ENCODE measurements at regions not wholly inside any gene's neighbourhood (a gene's known extent, or its start where the extent isn't known, plus 50 kb on each side); places are given as distances from the start of the nearest gene placed in this dataset.

- POLR2A ChIA-PET = no interaction called here
- CTCF ChIA-PET = no interaction called here
- Histone ChIP-seq H3K9me3 (replicated peaks; ENCODE audit: control insufficient read depth, insufficient read depth, low read length) (no peaks in the 10 kb centered on the region), H3K27me3 (ENCODE audit: control insufficient read depth in 2 of 2, insufficient read depth in 2 of 2, low read length in 2 of 2) (no peaks in the 10 kb centered on the region), H3K36me3 (ENCODE audit: control insufficient read depth in 2 of 2, extremely low read depth in 1 of 2, insufficient read depth in 2 of 2, low read length in 2 of 2) (no peaks in the 10 kb centered on the region), H3K4me3 (replicated peaks in 1 of 3; ENCODE audit: insufficient read depth in 1 of 3, low read depth in 1 of 3, low read length in 3 of 3) (no peak overlapping the region), H3K9me1 (replicated peaks; ENCODE audit: control insufficient read depth, extremely low read depth, insufficient read depth, low read length) (no peaks in the 10 kb centered on the region), H3K4me1 (ENCODE audit: control insufficient read depth, extremely low read depth, insufficient read depth, low read length) (no peaks in the 10 kb centered on the region), H3K4me2 (ENCODE audit: insufficient read depth, low read length) (no peak overlapping the region), H3K79me2 (ENCODE audit: control insufficient read depth, insufficient read depth, low read length) (no peaks in the 10 kb centered on the region), H4K20me1 (replicated peaks; ENCODE audit: control insufficient read depth, extremely low read depth, insufficient read depth, low read length) (no peaks in the 10 kb centered on the region), H3K9ac (replicated peaks; ENCODE audit: extremely low read depth, insufficient read depth, low read length) (no peak overlapping the region), H3K27ac (ENCODE audit: insufficient read depth, low read depth, low read length) (no peak overlapping the region), H2AFZ (ENCODE audit: low read depth, low read length) (no peak overlapping the region)
- no peak for DNase-seq (ENCODE audit: low read depth, low spot score)
- no peak for TF ChIP-seq EZH2 (IDR thresholded peaks at IDR 0.05; ENCODE audit: borderline replicate concordance, low read depth, low read length, severe bottlenecking)
- TF ChIP-seq CTCF (IDR thresholded peaks at IDR 0.05; ENCODE audit: extremely low read depth in 1 of 2, insufficient read depth in 1 of 2, low read depth in 1 of 2, low read length in 2 of 2) = no peak
- TF ChIP-seq POLR2AphosphoS5 (IDR thresholded peaks at IDR 0.05; ENCODE audit: insufficient read depth, low read depth, low read length) = no peak
- TF ChIP-seq FOS (IDR thresholded peaks at IDR 0.05; ENCODE audit: borderline replicate concordance, insufficient read depth, low read length) = no peak
- no peak for TF ChIP-seq GATA2 (IDR thresholded peaks at IDR 0.05; ENCODE audit: insufficient read depth, insufficient read length, low read depth, low read length)
- TF ChIP-seq JUN (IDR thresholded peaks at IDR 0.05; ENCODE audit: borderline replicate concordance, insufficient read depth, insufficient read length, low read depth) = no peak
- TF ChIP-seq MAX (IDR thresholded peaks at IDR 0.05; ENCODE audit: insufficient read depth, insufficient read length) = no peak
- TF ChIP-seq MYC (IDR thresholded peaks at IDR 0.05; ENCODE audit: low read depth, low read length) = no peak
- TF ChIP-seq POLR2A (IDR thresholded peaks at IDR 0.05; ENCODE audit: low read depth, low read length) = no peak
- no TSS peak for BruUV-seq (replicated peaks)
- intact Hi-C loops (cut with micrococcal nuclease) = no loop called here
- no peak for FAIRE-seq
- dilution Hi-C loops (cut with MboI; ENCODE audit: extremely low pct_ligation_motif_present, low sequenced_read_pairs) = no loop called here
These were observed 56.4 kb upstream of the GRIK3 start for GRCh38 chr1:37090671-37091070.

Data from endothelial cell of umbilical vein (primary cell).